ENCODE measurements at regions not wholly inside any gene's neighbourhood (a gene's known extent, or its start where the extent isn't known, plus 50 kb on each side); places are given as distances from the start of the nearest gene placed in this dataset.
"Not testable (repeated sequence)": the region's sequence is repeated elsewhere in the genome, so short reads cannot be mapped to it uniquely, and the experiment has no call there.

- DNase-seq = not testable (repeated sequence)
Measured at GRCh38 chrY:26167332-26167731, 545.4 kb downstream of the CDY1 start.

GRCh38 chrY:26179326-26179725, 557.4 kb downstream of the CDY1 start:
- DNase-seq = not testable (repeated sequence)

GRCh38 chrY:26224974-26225373, 603.1 kb downstream of the CDY1 start:
- not testable (repeated sequence) for DNase-seq

GRCh38 chrY:26225468-26225867, 603.6 kb downstream of the CDY1 start:
- not testable (repeated sequence) for DNase-seq

GRCh38 chrY:26240944-26241343, 619.0 kb downstream of the CDY1 start:
- DNase-seq = not testable (repeated sequence)

- not testable (repeated sequence) for DNase-seq
Measured at GRCh38 chrY:26254262-26254661, 632.3 kb downstream of the CDY1 start.

- DNase-seq = not testable (repeated sequence)
Measured at GRCh38 chrY:26265449-26265848, 643.5 kb downstream of the CDY1 start.

- DNase-seq = not testable (repeated sequence)
Measured at GRCh38 chrY:26268421-26268820, 646.5 kb downstream of the CDY1 start.

GRCh38 chrY:26268934-26269333, 647.0 kb downstream of the CDY1 start:
- DNase-seq = not testable (repeated sequence)

- DNase-seq = not testable (repeated sequence)
Measured at GRCh38 chrY:26273089-26273488, 651.2 kb downstream of the CDY1 start.

- DNase-seq = not testable (repeated sequence)
Measured at GRCh38 chrY:26306046-26306445, 684.1 kb downstream of the CDY1 start.

- not testable (repeated sequence) for DNase-seq
Measured at GRCh38 chrY:26306630-26307385, 684.9 kb downstream of the CDY1 start.

- not testable (repeated sequence) for DNase-seq
Measured at GRCh38 chrY:26308308-26308707, 686.4 kb downstream of the CDY1 start.

GRCh38 chrY:26315065-26315464, 693.1 kb downstream of the CDY1 start:
- DNase-seq = peak; percentile 0 to 30

- DNase-seq = not testable (repeated sequence)
Measured at GRCh38 chrY:26319488-26320202, 697.7 kb downstream of the CDY1 start.

- DNase-seq = not testable (repeated sequence)
Measured at GRCh38 chrY:26322756-26323155, 700.8 kb downstream of the CDY1 start.

- not testable (repeated sequence) for DNase-seq
Measured at GRCh38 chrY:26352931-26353330, 731.0 kb downstream of the CDY1 start.

- DNase-seq = no peak
Measured at GRCh38 chrY:26354191-26354590, 732.3 kb downstream of the CDY1 start.

GRCh38 chrY:26359869-26360268, 738.0 kb downstream of the CDY1 start:
- DNase-seq = not testable (repeated sequence)

GRCh38 chrY:26360472-26360871, 738.6 kb downstream of the CDY1 start:
- not testable (repeated sequence) for DNase-seq

GRCh38 chrY:26363442-26363841, 741.5 kb downstream of the CDY1 start:
- not testable (repeated sequence) for DNase-seq

GRCh38 chrY:26366091-26366490, 744.2 kb downstream of the CDY1 start:
- DNase-seq = not testable (repeated sequence)

GRCh38 chrY:26372480-26372879, 750.6 kb downstream of the CDY1 start:
- not testable (repeated sequence) for DNase-seq

All from NCI-H526 (cell line).